Left lung (tissue), 4 donors: ENCODE measurements at regions not wholly inside any gene's neighbourhood (a gene's known extent, or its start where the extent isn't known, plus 50 kb on each side); places are given as distances from the start of the nearest gene placed in this dataset.
"Not testable (repeated sequence)": the region's sequence is repeated elsewhere in the genome, so short reads cannot be mapped to it uniquely, and the experiment has no call there.

Experiments
- ATAC-seq: fragments of 200-7000 bp; cut with Tn5 transposase; one replicate; pipeline ENCODE4 v1.9.1; 2020; ENCODE audit warnings: moderate library complexity
- DNase-seq, 4 donors: peaks; one replicate each; pipeline ENCODE4 v3.0.0-alpha.2; 2013 to 2020
- H3K27ac ChIP-seq, 2 donors: fragments of 200-600 bp; sonication (generic) in 1 of 2; one replicate each; pipeline versions ENCODE4 v1.5.0 to v1.8.0; 2020 to 2021
- H3K27me3 ChIP-seq, 2 donors: fragments of 200-600 bp; sonication (generic) in 1 of 2; one replicate each; pipeline versions ENCODE4 v1.5.0 to v1.8.0; 2020 to 2021
- H3K36me3 ChIP-seq, 2 donors: fragments of 200-600 bp; sonication (generic) in 1 of 2; one replicate each; pipeline versions ENCODE4 v1.5.0 to v1.8.0; 2020 to 2021
- H3K4me1 ChIP-seq, 2 donors: fragments of 200-600 bp; one replicate each; pipeline ENCODE4 v1.8.0; 2021
- H3K4me3 ChIP-seq, 2 donors: fragments of 200-600 bp; sonication (generic) in 1 of 2; one replicate each; pipeline versions ENCODE4 v1.5.0 to v1.8.0; 2020 to 2021; ENCODE audit warnings: mild to moderate bottlenecking in 1 of 2
- H3K9me3 ChIP-seq, 2 donors: fragments of 200-600 bp; sonication (generic) in 1 of 2; one replicate each; pipeline versions ENCODE4 v1.5.0 to v1.8.0; 2020 to 2021
- intact Hi-C, 2 donors: fragments of 100-400 bp; cut with DNase I; formaldehyde crosslinking; loops; one replicate each; pipeline versions ENCODE4 v1.11.2 to v1.14.2; 2022
- TF ChIP-seq, protein P1 (sequence below), 2 donors: fragments of 200-600 bp; sonication (generic) in 1 of 2; IDR thresholded peaks; one replicate each; pipeline versions ENCODE4 v1.5.0 to v1.8.0; 2021; ENCODE audit warnings: antibody characterized with exemption in 2 of 2
- donor health status: DM: no; HTN: yes; CAD: no.
- donor health status: DM: no; HTN: no; CAD: no.

DNA sequence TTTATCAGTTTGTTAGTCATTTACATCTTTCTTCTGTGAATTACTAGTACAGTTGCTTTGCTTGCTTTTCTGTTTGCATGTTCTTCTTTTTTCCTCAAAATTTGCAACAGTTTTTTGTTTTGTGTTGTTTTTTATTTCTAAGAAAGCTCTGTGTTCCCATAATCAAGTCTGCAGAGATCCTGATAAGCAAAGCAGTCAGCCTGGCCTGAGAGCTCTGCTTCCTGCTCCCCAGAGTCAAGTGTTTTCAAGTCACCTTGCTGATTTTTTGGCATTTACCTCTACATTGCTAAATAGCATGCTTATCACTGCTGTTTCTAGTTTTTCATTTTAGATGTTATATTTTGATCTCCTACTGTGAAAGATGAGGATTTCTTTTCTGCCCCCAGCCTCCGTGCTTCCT, 113.2 kb downstream of the CDRT15L2 start:
- H3K27me3 ChIP-seq, H3K27ac ChIP-seq, H3K4me3 ChIP-seq, intact Hi-C loops, H3K4me1 ChIP-seq, ATAC-seq, H3K36me3 ChIP-seq, H3K9me3 ChIP-seq: not testable (repeated sequence)
- peak in 1 of 4 donors; percentile 6 for DNase-seq

DNA sequence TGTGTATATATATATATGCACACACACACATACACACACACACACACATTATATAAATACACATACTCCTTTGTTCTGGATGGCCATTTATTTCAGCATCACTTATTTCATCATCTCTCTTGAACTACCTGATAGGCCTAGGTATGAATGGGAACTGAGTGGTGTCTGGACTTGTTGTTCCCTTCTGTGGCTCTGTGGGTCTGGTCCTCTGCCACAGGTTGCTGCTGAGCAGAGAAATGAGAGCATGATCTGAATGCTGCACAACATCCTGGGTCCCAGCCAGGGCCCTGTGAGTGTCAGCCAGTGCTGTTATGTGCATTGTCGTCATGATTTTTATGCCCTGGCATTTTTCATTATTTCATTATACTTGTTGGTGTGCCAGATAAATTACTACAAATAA, 116.3 kb downstream of the CDRT15L2 start:
- ATAC-seq, H3K27me3 ChIP-seq, H3K4me1 ChIP-seq, intact Hi-C loops, H3K4me3 ChIP-seq, H3K27ac ChIP-seq, DNase-seq, H3K9me3 ChIP-seq, H3K36me3 ChIP-seq: not testable (repeated sequence)

DNA sequence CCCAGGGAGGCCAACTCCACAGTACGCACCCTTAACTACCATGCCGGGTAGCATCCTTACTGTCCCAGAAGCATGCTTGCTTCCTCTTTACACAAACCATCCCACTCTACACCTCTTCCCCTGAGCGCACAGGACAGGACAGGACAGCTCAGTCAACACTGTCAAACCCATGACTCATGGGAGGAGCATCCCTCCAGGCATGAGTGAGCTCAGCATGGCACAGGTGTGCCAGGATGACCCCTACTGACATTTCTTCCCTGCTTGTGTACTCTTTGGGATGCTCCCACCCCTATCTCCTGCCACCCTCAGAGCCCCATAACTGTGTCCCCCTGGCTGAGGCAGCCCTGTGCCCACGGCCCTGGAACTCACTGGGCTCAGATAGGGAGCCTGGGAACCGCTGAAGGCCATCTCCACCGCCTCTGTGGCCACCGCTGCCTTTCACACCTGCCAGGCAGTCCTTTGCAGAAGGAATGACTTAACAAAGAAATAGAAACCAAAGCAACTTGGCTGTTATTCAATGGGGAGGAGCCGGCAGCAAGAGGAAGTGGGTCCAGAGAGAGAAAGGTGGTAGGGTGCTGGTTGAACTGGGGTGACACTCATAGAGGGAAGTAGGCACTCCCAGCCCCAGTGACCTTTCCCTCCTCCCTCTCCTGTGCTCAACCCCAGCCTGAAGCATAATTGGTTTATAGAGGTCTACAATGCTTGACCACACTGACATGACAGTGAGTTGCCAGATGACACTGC, 119.1 kb downstream of the CDRT15L2 start:
- ATAC-seq: peak; percentile 77
- intact Hi-C loops, H3K36me3 ChIP-seq, H3K27ac ChIP-seq, H3K4me3 ChIP-seq, H3K9me3 ChIP-seq, DNase-seq, H3K4me1 ChIP-seq, H3K27me3 ChIP-seq: not testable (repeated sequence)

DNA sequence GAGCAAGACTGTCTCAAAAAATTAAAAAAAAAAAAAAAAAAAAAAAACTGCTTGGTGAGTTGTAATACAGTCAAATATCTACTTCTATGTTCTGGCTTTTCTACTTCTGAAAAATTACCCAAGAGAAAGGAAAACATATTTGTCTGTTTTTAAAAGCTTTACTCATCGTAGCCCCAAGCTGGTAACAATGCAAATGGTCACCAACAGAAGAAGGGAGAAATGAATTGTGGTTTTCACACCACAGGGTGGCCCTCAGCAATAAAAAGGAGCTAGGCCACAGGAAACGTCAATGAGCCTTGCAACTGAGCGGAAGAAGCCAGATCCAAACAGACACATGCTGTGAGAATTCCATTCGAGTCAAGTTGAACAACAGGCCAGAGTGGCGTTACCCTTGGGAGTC, 121.0 kb downstream of the CDRT15L2 start:
- not testable (repeated sequence) for H3K4me1 ChIP-seq, H3K9me3 ChIP-seq

DNA sequence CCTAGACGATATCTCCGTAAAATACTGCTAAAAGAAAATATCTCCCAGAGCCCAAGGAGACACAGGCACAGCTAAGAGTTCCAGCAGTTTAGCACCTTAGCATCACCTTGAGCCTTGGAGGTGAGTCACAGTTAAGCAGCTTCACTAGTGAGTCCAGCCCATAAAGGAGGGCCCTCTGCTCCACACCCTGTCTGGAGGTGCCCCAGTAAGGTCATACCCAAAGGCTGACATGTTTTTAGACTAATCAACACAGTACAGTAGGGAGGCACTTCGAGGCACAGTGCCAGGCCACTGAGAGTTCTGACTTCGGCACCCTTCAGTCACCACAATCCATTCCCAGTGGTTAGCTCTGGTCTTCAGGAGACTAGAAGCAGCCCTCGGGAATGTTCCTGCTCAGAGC, 121.8 kb downstream of the CDRT15L2 start:
- H3K4me3 ChIP-seq, H3K4me1 ChIP-seq, DNase-seq, H3K9me3 ChIP-seq, ATAC-seq, H3K27me3 ChIP-seq, H3K36me3 ChIP-seq, intact Hi-C loops, H3K27ac ChIP-seq: not testable (repeated sequence)

More for the DNA sequence above, 121.0 kb downstream of the CDRT15L2 start:
- H3K4me3 ChIP-seq, DNase-seq, intact Hi-C loops, H3K36me3 ChIP-seq, H3K27me3 ChIP-seq, ATAC-seq, H3K27ac ChIP-seq: not testable (repeated sequence)

DNA sequence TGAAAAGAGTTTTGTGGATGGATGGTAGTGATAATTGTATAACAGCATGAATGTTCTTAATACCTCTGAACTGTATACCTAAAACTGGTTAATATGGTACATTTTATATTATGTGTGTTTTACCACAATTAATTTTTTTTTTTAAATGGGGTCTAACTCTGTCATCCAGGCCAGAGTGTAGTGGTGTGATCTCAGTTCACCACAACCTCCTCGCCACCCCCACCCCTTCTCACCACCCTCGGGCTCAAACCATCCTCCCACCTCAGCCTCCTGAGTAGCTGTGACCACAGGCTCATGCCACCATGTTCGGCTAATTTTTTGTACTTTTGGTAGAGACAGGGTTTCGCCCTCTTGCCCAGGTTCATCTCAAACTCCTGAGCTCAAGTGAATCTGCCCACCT, 123.2 kb downstream of the CDRT15L2 start:
- intact Hi-C loops: no loop called here
- no peak for DNase-seq
- ATAC-seq: no peak
- no peaks in the 10 kb centered on the region for H3K4me1 ChIP-seq
- no peaks in the 10 kb centered on the region for H3K36me3 ChIP-seq
- no peaks in the 10 kb centered on the region for H3K9me3 ChIP-seq
- TF ChIP-seq, protein P1, sequence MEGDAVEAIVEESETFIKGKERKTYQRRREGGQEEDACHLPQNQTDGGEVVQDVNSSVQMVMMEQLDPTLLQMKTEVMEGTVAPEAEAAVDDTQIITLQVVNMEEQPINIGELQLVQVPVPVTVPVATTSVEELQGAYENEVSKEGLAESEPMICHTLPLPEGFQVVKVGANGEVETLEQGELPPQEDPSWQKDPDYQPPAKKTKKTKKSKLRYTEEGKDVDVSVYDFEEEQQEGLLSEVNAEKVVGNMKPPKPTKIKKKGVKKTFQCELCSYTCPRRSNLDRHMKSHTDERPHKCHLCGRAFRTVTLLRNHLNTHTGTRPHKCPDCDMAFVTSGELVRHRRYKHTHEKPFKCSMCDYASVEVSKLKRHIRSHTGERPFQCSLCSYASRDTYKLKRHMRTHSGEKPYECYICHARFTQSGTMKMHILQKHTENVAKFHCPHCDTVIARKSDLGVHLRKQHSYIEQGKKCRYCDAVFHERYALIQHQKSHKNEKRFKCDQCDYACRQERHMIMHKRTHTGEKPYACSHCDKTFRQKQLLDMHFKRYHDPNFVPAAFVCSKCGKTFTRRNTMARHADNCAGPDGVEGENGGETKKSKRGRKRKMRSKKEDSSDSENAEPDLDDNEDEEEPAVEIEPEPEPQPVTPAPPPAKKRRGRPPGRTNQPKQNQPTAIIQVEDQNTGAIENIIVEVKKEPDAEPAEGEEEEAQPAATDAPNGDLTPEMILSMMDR (IDR thresholded peaks at IDR 0.05): no peak
- H3K27ac ChIP-seq: no peak overlapping the region
- H3K27me3 ChIP-seq: peaks cover 0 to 7% of the 10 kb centered on the region in 2 donors
- H3K4me3 ChIP-seq: no peak overlapping the region

DNA sequence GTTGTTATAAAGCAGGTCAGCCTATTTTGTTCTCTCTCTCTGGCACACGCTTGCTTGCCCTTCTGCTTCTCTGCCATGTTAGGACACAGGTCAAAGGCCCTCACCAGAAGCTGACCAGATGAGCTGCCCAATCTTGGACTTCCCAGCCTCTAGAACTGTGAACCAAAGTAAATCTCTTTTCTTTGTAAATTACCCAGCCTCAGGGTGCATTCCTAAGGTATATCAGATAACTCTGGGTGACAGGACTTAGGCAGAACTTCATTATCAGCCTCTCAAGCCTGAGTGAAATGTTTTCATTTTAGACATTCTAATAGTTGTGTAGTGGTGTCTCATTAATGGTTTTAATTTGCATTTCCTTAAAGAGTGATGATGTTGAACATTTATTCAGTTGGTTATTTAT, 124.3 kb downstream of the CDRT15L2 start:
- Histone ChIP-seq H3K36me3 (no peaks in the 10 kb centered on the region), H3K27me3 (peaks cover 0 to 7% of the 10 kb centered on the region in 2 donors), H3K27ac (no peak overlapping the region), H3K9me3 (no peaks in the 10 kb centered on the region), H3K4me1 (no peaks in the 10 kb centered on the region), H3K4me3 (no peak overlapping the region)
- intact Hi-C loops: no loop called here
- ATAC-seq (no peak), DNase-seq (no peak)
- TF ChIP-seq, protein P1 (IDR thresholded peaks at IDR 0.05): no peak

DNA sequence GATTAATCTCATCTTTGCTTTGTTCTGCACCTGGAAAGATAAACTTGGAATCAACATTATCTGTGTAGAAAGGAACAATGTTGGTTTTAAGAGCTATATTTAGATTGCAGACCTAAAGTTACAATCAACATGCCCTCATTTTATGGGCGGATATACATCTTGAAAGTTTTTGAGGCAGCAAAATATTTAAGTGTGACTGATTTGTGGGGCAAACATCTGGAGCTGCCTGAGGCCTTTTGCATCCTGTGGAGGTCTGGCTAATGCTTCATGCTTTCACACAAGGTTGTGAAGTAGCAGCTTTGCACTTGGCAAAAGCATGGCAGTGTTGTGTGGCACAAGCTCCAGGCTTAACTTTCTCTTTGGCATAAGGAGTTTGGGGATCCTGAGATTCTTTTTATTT, 125.7 kb downstream of the CDRT15L2 start:
- H3K4me1 ChIP-seq, H3K36me3 ChIP-seq, H3K27ac ChIP-seq, H3K27me3 ChIP-seq, H3K9me3 ChIP-seq, DNase-seq, intact Hi-C loops, H3K4me3 ChIP-seq, ATAC-seq: not testable (repeated sequence)
